ENCODE measurements at regions not wholly inside any gene's neighbourhood (a gene's known extent, or its start where the extent isn't known, plus 50 kb on each side); places are given as distances from the start of the nearest gene placed in this dataset.

DNA sequence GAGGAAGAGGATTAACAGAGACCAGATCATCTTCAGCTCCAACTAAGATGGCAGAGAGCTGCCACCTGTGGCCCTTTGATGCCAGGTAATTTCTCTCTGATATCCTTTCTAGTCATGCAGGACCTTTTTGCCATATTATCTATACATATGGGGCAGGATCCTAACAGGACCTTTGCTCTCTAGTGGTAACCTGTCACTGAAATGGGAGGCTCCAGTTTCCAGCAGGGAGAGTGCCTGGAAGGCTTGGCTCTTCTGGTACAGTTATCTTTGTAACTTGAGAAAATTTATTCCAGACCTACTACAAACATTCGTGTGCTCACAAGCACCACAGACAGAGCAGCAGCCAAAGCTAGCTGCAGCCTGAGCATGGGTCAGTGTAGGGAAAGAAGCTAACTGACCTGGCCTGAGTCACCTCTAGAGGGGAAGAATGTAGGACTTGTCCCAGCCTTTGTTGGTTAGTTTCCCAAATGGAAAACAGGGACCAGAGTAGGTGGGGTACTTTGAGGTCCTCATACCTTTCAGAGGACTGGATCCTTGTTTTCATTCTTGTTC is 86.5 kb upstream of the MACF1 start:
- no peak overlapping the region for H3K4me3 ChIP-seq
- H3K4me1 ChIP-seq: peaks cover 26 to 58% (median 44%) of the 10 kb centered on the region in 4 donors
- TF ChIP-seq, protein P1, sequence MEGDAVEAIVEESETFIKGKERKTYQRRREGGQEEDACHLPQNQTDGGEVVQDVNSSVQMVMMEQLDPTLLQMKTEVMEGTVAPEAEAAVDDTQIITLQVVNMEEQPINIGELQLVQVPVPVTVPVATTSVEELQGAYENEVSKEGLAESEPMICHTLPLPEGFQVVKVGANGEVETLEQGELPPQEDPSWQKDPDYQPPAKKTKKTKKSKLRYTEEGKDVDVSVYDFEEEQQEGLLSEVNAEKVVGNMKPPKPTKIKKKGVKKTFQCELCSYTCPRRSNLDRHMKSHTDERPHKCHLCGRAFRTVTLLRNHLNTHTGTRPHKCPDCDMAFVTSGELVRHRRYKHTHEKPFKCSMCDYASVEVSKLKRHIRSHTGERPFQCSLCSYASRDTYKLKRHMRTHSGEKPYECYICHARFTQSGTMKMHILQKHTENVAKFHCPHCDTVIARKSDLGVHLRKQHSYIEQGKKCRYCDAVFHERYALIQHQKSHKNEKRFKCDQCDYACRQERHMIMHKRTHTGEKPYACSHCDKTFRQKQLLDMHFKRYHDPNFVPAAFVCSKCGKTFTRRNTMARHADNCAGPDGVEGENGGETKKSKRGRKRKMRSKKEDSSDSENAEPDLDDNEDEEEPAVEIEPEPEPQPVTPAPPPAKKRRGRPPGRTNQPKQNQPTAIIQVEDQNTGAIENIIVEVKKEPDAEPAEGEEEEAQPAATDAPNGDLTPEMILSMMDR (IDR thresholded peaks at IDR 0.05): no peak
- TF ChIP-seq EP300 (IDR thresholded peaks at IDR 0.05) (no peak), POLR2AphosphoS5 (IDR thresholded peaks at IDR 0.05) (no peak), POLR2A (IDR thresholded peaks at IDR 0.05) (no peak)
- H3K9me3 ChIP-seq: no peaks in the 10 kb centered on the region
- peak overlapping the region in 2 of 5 donors; percentile 29 to 49 for H3K27ac ChIP-seq
- no peak for DNase-seq
- H3K36me3 ChIP-seq: peaks cover 0 to 8% (median 6%) of the 10 kb centered on the region in 4 donors
- 5 to 21% (median 18%) methylated on average over 1 of the region's 1 CpG for WGBS, 5 donors
- no peaks in the 10 kb centered on the region for H3K27me3 ChIP-seq
- intact Hi-C loops (cut with DNase I; ENCODE audit: low total_unique reads): no loop called here

GRCh38 chr1:39122056-39122455 is 82.4 kb upstream of the MACF1 start:
- Histone ChIP-seq H3K36me3 (peaks cover 5 to 15% (median 7%) of the 10 kb centered on the region in 4 donors), H3K4me1 (peaks cover 18 to 28% (median 23%) of the 10 kb centered on the region in 4 donors), H3K9me3 (no peaks in the 10 kb centered on the region), H3K27ac (no peak overlapping the region), H3K4me3 (no peak overlapping the region), H3K27me3 (no peaks in the 10 kb centered on the region)
- 95 to 98% (median 97%) methylated on average over 6 of the region's 6 CpGs for WGBS, 5 donors
- DNase-seq: no peak
- no peak for TF ChIP-seq POLR2AphosphoS5 (IDR thresholded peaks at IDR 0.05)
- TF ChIP-seq, protein P1 (IDR thresholded peaks at IDR 0.05): no peak
- no peak for TF ChIP-seq EP300 (IDR thresholded peaks at IDR 0.05)
- no peak for TF ChIP-seq POLR2A (IDR thresholded peaks at IDR 0.05)
- intact Hi-C loops (cut with DNase I; ENCODE audit: low total_unique reads): no loop called here

GRCh38 chr1:39124282-39124681 is 80.2 kb upstream of the MACF1 start:
- intact Hi-C loops (cut with DNase I; ENCODE audit: low total_unique reads): no loop called here
- no peaks in the 10 kb centered on the region for H3K9me3 ChIP-seq
- H3K4me3 ChIP-seq: no peak overlapping the region
- H3K4me1 ChIP-seq: peaks cover 18 to 33% (median 27%) of the 10 kb centered on the region in 4 donors
- no peak for DNase-seq
- 58 to 73% (median 62%) methylated on average over 1 of the region's 1 CpG for whole genome bisulfite sequencing, 5 donors
- H3K27ac ChIP-seq: no peak overlapping the region
- H3K27me3 ChIP-seq: no peaks in the 10 kb centered on the region
- H3K36me3 ChIP-seq: peaks cover 5 to 15% (median 7%) of the 10 kb centered on the region in 4 donors
- TF ChIP-seq POLR2AphosphoS5 (IDR thresholded peaks at IDR 0.05) (no peak), POLR2A (IDR thresholded peaks at IDR 0.05) (no peak), EP300 (IDR thresholded peaks at IDR 0.05) (no peak)
- TF ChIP-seq, protein P1 (IDR thresholded peaks at IDR 0.05): no peak

DNA sequence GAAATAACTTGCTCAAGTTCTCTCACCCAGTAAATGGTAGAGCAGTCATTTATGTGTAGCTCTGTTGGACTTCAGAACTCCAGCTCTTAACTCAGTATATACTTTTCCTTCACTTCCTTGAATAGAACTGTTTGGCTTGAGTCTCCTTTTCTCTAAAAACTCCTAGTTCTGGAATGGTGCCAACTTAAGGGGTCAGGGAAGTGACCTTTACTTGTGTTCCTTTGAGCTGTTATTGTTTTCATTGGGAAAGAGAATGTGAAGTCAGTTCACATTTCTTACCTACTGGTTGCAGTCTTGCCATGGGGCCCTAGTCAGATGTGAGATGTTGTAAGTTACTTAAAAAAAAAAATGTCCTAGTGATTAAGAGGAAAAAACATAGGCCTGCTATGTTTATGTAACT is 77.0 kb upstream of the MACF1 start:
- DNase-seq: peak; percentile 47 to 87
- peaks cover 39 to 63% (median 56%) of the 10 kb centered on the region in 4 donors for H3K4me1 ChIP-seq
- no peak overlapping the region for H3K4me3 ChIP-seq
- peaks cover 3 to 11% (median 5%) of the 10 kb centered on the region in 4 donors for H3K36me3 ChIP-seq
- H3K9me3 ChIP-seq: no peaks in the 10 kb centered on the region
- peak overlapping the region in 4 of 5 donors; percentile 78 to 87 (median 82) for H3K27ac ChIP-seq
- no peaks in the 10 kb centered on the region for H3K27me3 ChIP-seq
- TF ChIP-seq POLR2A (IDR thresholded peaks at IDR 0.05) (no peak), EP300 (IDR thresholded peaks at IDR 0.05) (no peak), POLR2AphosphoS5 (IDR thresholded peaks at IDR 0.05) (peak; percentile 3 to 57 (median 46))
- TF ChIP-seq, protein P1 (IDR thresholded peaks at IDR 0.05): no peak
- intact Hi-C loops (cut with DNase I; ENCODE audit: low total_unique reads): no loop called here
